ENCODE measurements at regions not wholly inside any gene's neighbourhood (a gene's known extent, or its start where the extent isn't known, plus 50 kb on each side); places are given as distances from the start of the nearest gene placed in this dataset.
"Not testable (repeated sequence)": the region's sequence is repeated elsewhere in the genome, so short reads cannot be mapped to it uniquely, and the experiment has no call there.

- not testable (repeated sequence) for TF ChIP-seq EZH2phosphoT487 (IDR thresholded peaks at IDR 0.05; ENCODE audit: low read depth, severe bottlenecking, unreplicated experiment); CTCF (IDR thresholded peaks at IDR 0.05; ENCODE audit: poor library complexity); EZH2 (IDR thresholded peaks at IDR 0.05; ENCODE audit: borderline replicate concordance)
These were observed 717.0 kb upstream of the DEFB115 start for GRCh38 chr20:30540330-30541069.
